Keratinocyte (primary cell): ENCODE measurements at regions not wholly inside any gene's neighbourhood (a gene's known extent, or its start where the extent isn't known, plus 50 kb on each side); places are given as distances from the start of the nearest gene placed in this dataset.

Experiments
- DNase-seq: peaks from one replicate; pipeline ENCODE4 v3.0.0-alpha.2; 2011; ENCODE audit warnings: low read depth, missing footprints, low spot score
- FAIRE-seq: peaks from 2 replicates; lab custom pipeline; 2011; peaks lifted over from hg19 to GRCh38; lab: Jason Lieb, UNC
- H2AFZ ChIP-seq: 2 replicates; pipeline ENCODE4 v1.6.0; 2012; ENCODE audit warnings: low read length, control low read depth, inconsistent platforms; ENCODE audit not compliant: control insufficient read depth
- H3K27ac ChIP-seq: 2 replicates; pipeline ENCODE4 v1.5.1; 2011; ENCODE audit warnings: low read length; ENCODE audit not compliant: control insufficient read depth, insufficient read depth
- H3K27me3 ChIP-seq: 3 replicates; pipeline ENCODE4 v1.6.0; 2011; ENCODE audit warnings: low read length; ENCODE audit not compliant: control insufficient read depth, insufficient read depth; ENCODE audit errors: extremely low read depth
- H3K36me3 ChIP-seq, 2 experiments: 2 replicates in 1 of 2; 3 replicates in 1 of 2; pipeline ENCODE4 v1.5.1; 2011; ENCODE audit warnings: low read length in 2 of 2, mild to moderate bottlenecking in 1 of 2; ENCODE audit not compliant: control insufficient read depth in 2 of 2, insufficient read depth in 2 of 2; ENCODE audit errors: extremely low read depth in 1 of 2
- H3K4me1 ChIP-seq: 3 replicates; pipeline ENCODE4 v1.5.1; 2011; ENCODE audit warnings: low read length; ENCODE audit not compliant: control insufficient read depth, insufficient read depth; ENCODE audit errors: extremely low read depth
- H3K4me2 ChIP-seq: 3 replicates; pipeline ENCODE4 v1.6.0; 2011; ENCODE audit warnings: low read depth, low read length; ENCODE audit not compliant: control insufficient read depth, insufficient read depth; ENCODE audit errors: extremely low read depth
- H3K4me3 ChIP-seq, 3 experiments: fragments of 200-600 bp in 1 of 3; sonication (generic) in 1 of 3; 2 replicates in 2 of 3; 3 replicates in 1 of 3; pipeline ENCODE4 v1.5.1; 2011 to 2016; ENCODE audit warnings: low read length in 3 of 3, mild to moderate bottlenecking in 3 of 3, control low read depth in 2 of 3, inconsistent platforms in 1 of 3, low read depth in 1 of 3, mixed read lengths in 1 of 3, mixed run types in 1 of 3, moderate library complexity in 1 of 3; ENCODE audit not compliant: control insufficient read depth in 2 of 3, insufficient read depth in 2 of 3; ENCODE audit errors: extremely low read depth in 1 of 3
- H3K79me2 ChIP-seq: 2 replicates; pipeline ENCODE4 v1.6.0; 2012; ENCODE audit warnings: low read length; ENCODE audit not compliant: control insufficient read depth, insufficient read depth
- H3K9ac ChIP-seq: 3 replicates; pipeline ENCODE4 v1.6.0; 2011; ENCODE audit warnings: low read length; ENCODE audit not compliant: control insufficient read depth, insufficient read depth; ENCODE audit errors: extremely low read depth
- H3K9me1 ChIP-seq: 3 replicates; pipeline ENCODE4 v1.6.0; 2011; ENCODE audit warnings: low read length; ENCODE audit not compliant: control insufficient read depth, insufficient read depth; ENCODE audit errors: extremely low read depth
- H3K9me3 ChIP-seq: 2 replicates; pipeline ENCODE4 v1.5.1; 2012; ENCODE audit warnings: low read depth, low read length; ENCODE audit not compliant: control insufficient read depth
- H4K20me1 ChIP-seq: 3 replicates; pipeline ENCODE4 v1.6.0; 2011; ENCODE audit warnings: low read length; ENCODE audit not compliant: control insufficient read depth, insufficient read depth; ENCODE audit errors: extremely low read depth
- EZH2 ChIP-seq: IDR thresholded peaks from one replicate; pipeline ENCODE4 v1.6.1; 2012; ENCODE audit warnings: inconsistent platforms, mild to moderate bottlenecking, low read length, moderate library complexity
- dilution Hi-C: fragments of 300-500 bp; cut with MboI; formaldehyde crosslinking; loops from one replicate; pipeline ENCODE4 v1.7.0; 2020; ENCODE audit warnings: low sequenced_read_pairs; ENCODE audit not compliant: extremely low pct_ligation_motif_present
- TF ChIP-seq, protein P1 (sequence below), 3 experiments: IDR thresholded peaks in 1 of 3; conservative IDR thresholded peaks in 1 of 3; optimal IDR thresholded peaks in 1 of 3; 2 replicates in 2 of 3; 3 replicates in 1 of 3; pipeline versions ENCODE3 to v1.5.1; 2011; ENCODE audit warnings: low read length in 3 of 3, mild to moderate bottlenecking in 3 of 3, moderate library complexity in 2 of 3, control low read depth in 1 of 3, inconsistent platforms in 1 of 3; ENCODE audit not compliant: insufficient read depth in 2 of 3; ENCODE audit errors: extremely low read depth in 1 of 3

DNA sequence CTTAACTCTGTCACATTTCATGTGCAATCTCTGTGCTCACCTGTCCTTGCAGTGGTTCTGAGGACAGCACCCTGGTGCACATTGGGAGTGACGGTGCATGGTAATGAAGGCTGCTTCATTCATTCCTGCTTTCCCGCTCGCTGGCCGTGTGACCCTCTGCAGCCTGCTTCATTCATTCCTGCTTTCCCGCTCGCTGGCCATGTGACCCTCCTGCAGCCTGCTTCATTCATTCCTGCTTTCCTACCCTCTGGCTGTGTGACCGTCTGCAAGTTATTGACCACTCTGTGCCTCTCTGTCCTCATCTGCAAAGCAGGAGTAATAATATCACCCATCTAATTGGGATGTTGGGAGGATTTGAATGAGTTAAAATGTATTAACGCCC lies 189.1 kb upstream of the TMEM132C start:
- H4K20me1 ChIP-seq, result no peaks in the 10 kb centered on the region
- TF ChIP-seq, protein P1, sequence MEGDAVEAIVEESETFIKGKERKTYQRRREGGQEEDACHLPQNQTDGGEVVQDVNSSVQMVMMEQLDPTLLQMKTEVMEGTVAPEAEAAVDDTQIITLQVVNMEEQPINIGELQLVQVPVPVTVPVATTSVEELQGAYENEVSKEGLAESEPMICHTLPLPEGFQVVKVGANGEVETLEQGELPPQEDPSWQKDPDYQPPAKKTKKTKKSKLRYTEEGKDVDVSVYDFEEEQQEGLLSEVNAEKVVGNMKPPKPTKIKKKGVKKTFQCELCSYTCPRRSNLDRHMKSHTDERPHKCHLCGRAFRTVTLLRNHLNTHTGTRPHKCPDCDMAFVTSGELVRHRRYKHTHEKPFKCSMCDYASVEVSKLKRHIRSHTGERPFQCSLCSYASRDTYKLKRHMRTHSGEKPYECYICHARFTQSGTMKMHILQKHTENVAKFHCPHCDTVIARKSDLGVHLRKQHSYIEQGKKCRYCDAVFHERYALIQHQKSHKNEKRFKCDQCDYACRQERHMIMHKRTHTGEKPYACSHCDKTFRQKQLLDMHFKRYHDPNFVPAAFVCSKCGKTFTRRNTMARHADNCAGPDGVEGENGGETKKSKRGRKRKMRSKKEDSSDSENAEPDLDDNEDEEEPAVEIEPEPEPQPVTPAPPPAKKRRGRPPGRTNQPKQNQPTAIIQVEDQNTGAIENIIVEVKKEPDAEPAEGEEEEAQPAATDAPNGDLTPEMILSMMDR (optimal IDR thresholded peaks at IDR 0.05 in 1 of 3, IDR thresholded peaks at IDR 0.05 in 1 of 3, conservative IDR thresholded peaks at IDR 0.05 in 1 of 3; ENCODE audit: extremely low read depth in 1 of 3, insufficient read depth in 2 of 3, low read length in 3 of 3), result no peak
- no peak for TF ChIP-seq EZH2
- no peaks in the 10 kb centered on the region for H3K27me3 ChIP-seq
- H3K9me3 ChIP-seq, result no peaks in the 10 kb centered on the region
- no peak overlapping the region for H3K27ac ChIP-seq
- H3K4me1 ChIP-seq, result no peaks in the 10 kb centered on the region
- no peaks in the 10 kb centered on the region for H3K36me3 ChIP-seq
- H3K79me2 ChIP-seq, result no peaks in the 10 kb centered on the region
- FAIRE-seq, result no peak
- no peaks in the 10 kb centered on the region for H3K9me1 ChIP-seq
- no peak overlapping the region for H3K9ac ChIP-seq
- no peak overlapping the region for H3K4me3 ChIP-seq
- no peak overlapping the region for H3K4me2 ChIP-seq
- DNase-seq, result no peak
- dilution Hi-C loops, result no loop called here
- H2AFZ ChIP-seq, result no peak overlapping the region

DNA sequence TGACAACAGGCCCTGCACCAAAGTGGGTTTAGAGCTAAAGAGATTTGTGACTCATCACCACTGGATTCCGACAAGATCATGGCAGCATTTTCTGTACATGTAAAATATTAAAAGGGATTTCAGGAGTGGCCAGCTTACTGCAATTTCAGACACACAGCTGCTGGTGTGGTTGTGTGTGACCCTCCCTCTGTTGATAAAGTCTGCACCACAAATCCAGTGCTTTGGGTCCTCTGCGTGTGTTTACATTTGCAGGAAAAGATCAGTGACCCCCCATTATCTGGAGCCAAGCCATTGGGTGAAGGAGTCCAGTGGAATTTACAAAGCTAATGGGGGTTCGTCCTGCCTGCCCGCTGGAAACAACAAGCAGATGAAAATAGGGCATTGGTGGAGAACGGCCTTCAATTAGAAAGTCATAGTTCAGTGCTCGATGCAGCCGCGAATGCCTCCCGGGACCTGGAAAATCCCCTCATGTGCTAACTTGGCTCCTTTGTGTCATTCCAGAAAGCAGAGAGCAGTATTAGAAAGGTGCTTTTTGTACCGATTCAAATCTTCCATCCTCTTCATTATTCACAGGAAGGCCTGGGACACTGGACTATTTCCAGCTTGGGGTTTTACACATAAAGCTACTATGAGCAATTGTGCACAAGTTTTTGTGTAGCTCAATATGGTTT lies 188.5 kb upstream of the TMEM132C start:
- no peak overlapping the region for H3K9ac ChIP-seq
- dilution Hi-C loops, result no loop called here
- H3K27ac ChIP-seq, result no peak overlapping the region

More for the DNA sequence above, 188.5 kb upstream of the TMEM132C start:
- Histone ChIP-seq H3K9me1 (no peaks in the 10 kb centered on the region), H3K4me3 (no peak overlapping the region), H3K4me2 (no peak overlapping the region), H2AFZ (no peak overlapping the region), H3K9me3 (no peaks in the 10 kb centered on the region), H4K20me1 (no peaks in the 10 kb centered on the region), H3K4me1 (no peaks in the 10 kb centered on the region), H3K27me3 (no peaks in the 10 kb centered on the region), H3K36me3 (no peaks in the 10 kb centered on the region), H3K79me2 (no peaks in the 10 kb centered on the region)
- TF ChIP-seq EZH2, result no peak
- TF ChIP-seq, protein P1 (optimal IDR thresholded peaks at IDR 0.05 in 1 of 3, IDR thresholded peaks at IDR 0.05 in 1 of 3, conservative IDR thresholded peaks at IDR 0.05 in 1 of 3; ENCODE audit: extremely low read depth in 1 of 3, insufficient read depth in 2 of 3, low read length in 3 of 3), result no peak
- FAIRE-seq (no peak), DNase-seq (no peak)
